ENCODE measurements at regions not wholly inside any gene's neighbourhood (a gene's known extent, or its start where the extent isn't known, plus 50 kb on each side); places are given as distances from the start of the nearest gene placed in this dataset.

DNA sequence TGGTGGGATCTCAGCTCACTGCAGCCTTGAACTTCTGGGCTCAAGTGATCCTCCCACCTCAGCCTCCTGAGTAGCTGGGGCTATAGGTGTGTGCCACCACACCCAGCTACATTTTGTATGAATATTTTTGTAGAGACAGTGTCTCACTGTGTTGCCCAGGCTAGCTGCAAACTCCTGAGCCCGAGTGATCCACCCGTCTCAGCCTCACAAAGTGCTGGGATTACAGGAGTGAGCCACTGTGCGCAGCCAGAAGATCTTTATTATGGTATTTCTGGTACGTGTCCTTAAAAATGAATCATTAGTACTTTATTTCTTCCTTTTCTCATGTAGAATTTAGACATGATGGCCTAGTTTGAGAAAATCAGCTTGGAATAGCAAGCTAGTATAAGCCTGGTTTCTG is 153.3 kb downstream of the BCHE start:
- DNase-seq: no peak
- Histone ChIP-seq H3K27me3 (no peaks in the 10 kb centered on the region), H3K4me1 (no peaks in the 10 kb centered on the region), H3K36me3 (no peaks in the 10 kb centered on the region), H3K27ac (no peak overlapping the region), H3K9me3 (no peaks in the 10 kb centered on the region), H3K4me3 (replicated peaks in 1 of 3) (no peak overlapping the region)
- TF ChIP-seq POLR2A (IDR thresholded peaks at IDR 0.05): no peak
- TF ChIP-seq, protein P1, sequence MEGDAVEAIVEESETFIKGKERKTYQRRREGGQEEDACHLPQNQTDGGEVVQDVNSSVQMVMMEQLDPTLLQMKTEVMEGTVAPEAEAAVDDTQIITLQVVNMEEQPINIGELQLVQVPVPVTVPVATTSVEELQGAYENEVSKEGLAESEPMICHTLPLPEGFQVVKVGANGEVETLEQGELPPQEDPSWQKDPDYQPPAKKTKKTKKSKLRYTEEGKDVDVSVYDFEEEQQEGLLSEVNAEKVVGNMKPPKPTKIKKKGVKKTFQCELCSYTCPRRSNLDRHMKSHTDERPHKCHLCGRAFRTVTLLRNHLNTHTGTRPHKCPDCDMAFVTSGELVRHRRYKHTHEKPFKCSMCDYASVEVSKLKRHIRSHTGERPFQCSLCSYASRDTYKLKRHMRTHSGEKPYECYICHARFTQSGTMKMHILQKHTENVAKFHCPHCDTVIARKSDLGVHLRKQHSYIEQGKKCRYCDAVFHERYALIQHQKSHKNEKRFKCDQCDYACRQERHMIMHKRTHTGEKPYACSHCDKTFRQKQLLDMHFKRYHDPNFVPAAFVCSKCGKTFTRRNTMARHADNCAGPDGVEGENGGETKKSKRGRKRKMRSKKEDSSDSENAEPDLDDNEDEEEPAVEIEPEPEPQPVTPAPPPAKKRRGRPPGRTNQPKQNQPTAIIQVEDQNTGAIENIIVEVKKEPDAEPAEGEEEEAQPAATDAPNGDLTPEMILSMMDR (IDR thresholded peaks at IDR 0.05): no peak
- intact Hi-C loops (cut with DNase I): no loop called here
- 85 to 90% methylated on average over 4 of the region's 4 CpGs for WGBS, 2 donors

DNA sequence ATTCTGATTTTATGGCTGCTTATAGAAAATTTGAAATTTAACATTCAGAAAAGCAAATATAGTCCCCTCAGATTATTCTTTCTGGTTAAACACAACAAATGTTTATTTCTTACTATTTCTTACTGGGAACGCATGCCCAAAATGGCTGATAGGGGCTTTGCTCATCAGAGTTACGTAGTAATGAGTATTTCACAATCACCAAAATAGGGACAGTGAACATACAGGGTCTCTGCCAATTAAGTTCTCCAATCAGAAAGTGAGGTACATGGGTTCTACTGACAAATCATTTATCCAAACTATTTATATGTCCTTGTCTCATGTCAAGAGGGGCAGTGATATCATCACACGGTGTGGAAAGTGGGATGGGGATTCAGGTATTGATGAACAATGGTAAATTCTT is 154.5 kb downstream of the BCHE start:
- no peaks in the 10 kb centered on the region for H3K27me3 ChIP-seq
- no peak for DNase-seq
- intact Hi-C loops (cut with DNase I): no loop called here
- H3K9me3 ChIP-seq: no peaks in the 10 kb centered on the region
- H3K27ac ChIP-seq: no peak overlapping the region
- 85 to 95% methylated on average over 3 of the region's 3 CpGs for WGBS, 2 donors
- TF ChIP-seq, protein P1 (IDR thresholded peaks at IDR 0.05): peak in 1 of 6 experiments; percentile 12
- no peak for TF ChIP-seq POLR2A (IDR thresholded peaks at IDR 0.05)
- H3K36me3 ChIP-seq: no peaks in the 10 kb centered on the region
- no peak overlapping the region for H3K4me3 ChIP-seq (replicated peaks in 1 of 3)
- no peaks in the 10 kb centered on the region for H3K4me1 ChIP-seq

DNA sequence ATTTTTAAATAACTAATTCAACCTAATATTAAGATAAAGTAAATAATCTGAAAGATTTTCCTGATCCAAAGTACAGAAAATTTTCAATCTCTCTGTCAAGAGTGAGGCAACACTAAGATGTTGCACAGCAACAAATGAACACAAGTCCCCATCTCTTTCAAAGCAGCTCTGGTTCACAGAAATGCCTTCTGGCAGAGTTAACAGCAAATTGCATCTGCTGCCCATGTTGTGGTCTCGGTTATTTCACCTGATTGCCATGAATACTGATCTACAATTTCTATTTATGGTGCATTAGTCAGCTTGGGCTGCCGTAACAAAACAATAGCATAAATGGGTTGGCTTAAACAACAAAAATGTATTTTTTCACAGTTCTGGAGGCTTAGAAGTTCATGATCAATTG is 167.3 kb downstream of the BCHE start:
- no peak overlapping the region for H3K27ac ChIP-seq
- no peak for DNase-seq
- no peak for TF ChIP-seq POLR2A (IDR thresholded peaks at IDR 0.05)
- TF ChIP-seq, protein P1 (IDR thresholded peaks at IDR 0.05): no peak
- no peaks in the 10 kb centered on the region for H3K9me3 ChIP-seq
- H3K36me3 ChIP-seq: no peaks in the 10 kb centered on the region
- intact Hi-C loops (cut with DNase I): no loop called here
- H3K27me3 ChIP-seq: no peaks in the 10 kb centered on the region
- no peaks in the 10 kb centered on the region for H3K4me1 ChIP-seq
- WGBS, 2 donors: 82 to 86% methylated on average over 2 of the region's 2 CpGs
- no peak overlapping the region for H3K4me3 ChIP-seq (replicated peaks in 1 of 3)

DNA sequence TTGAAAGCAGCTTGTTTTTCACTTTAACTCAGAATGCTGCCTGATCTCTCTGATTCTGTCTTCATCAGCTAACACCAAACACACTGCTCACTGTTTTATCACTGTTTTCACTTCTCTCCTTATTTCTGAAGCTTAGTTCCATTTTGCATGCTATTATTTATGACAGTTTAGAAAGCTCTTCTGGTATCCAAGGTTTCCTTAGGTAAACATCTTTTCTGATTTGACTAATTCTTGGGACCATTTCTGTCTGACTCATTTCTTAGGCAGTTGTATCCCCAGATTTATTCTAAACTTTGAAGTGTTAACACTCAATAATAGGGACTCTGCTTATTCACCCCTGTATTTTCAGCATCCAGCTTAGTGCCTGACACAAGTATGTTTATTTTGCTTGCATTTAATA is 167.7 kb downstream of the BCHE start:
- intact Hi-C loops (cut with DNase I): no loop called here
- no peaks in the 10 kb centered on the region for H3K9me3 ChIP-seq
- H3K27ac ChIP-seq: no peak overlapping the region
- H3K4me3 ChIP-seq (replicated peaks in 1 of 3): no peak overlapping the region
- H3K36me3 ChIP-seq: no peaks in the 10 kb centered on the region
- DNase-seq: no peak
- no peaks in the 10 kb centered on the region for H3K4me1 ChIP-seq
- TF ChIP-seq, protein P1 (IDR thresholded peaks at IDR 0.05): no peak
- H3K27me3 ChIP-seq: no peaks in the 10 kb centered on the region

DNA sequence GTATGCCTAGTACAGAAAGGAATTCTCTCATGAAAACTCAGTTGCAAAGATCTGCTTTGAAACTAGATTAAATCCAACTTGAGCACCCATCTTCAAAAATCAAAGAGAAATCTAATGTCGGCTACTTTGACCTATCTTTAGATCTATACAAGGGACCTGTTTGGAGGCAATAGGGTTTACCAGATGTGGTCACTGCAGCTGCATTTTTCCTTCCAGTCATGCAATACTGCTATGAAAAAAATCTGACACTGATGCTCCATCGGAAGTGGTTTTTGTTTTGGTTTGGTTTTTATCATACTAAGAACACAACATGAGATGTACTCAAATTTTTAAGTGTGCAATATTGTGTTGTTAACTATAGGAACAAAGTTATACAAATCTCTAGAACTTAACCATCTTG is 169.5 kb downstream of the BCHE start:
- no peaks in the 10 kb centered on the region for H3K9me3 ChIP-seq
- no peaks in the 10 kb centered on the region for H3K36me3 ChIP-seq
- no peak overlapping the region for H3K27ac ChIP-seq
- H3K4me3 ChIP-seq (replicated peaks in 1 of 3): no peak overlapping the region
- H3K27me3 ChIP-seq: no peaks in the 10 kb centered on the region
- intact Hi-C loops (cut with DNase I): no loop called here
- TF ChIP-seq, protein P1 (IDR thresholded peaks at IDR 0.05): no peak
- no peak for TF ChIP-seq POLR2A (IDR thresholded peaks at IDR 0.05)
- 94 to 96% methylated on average over 2 of the region's 2 CpGs for WGBS, 2 donors
- no peaks in the 10 kb centered on the region for H3K4me1 ChIP-seq
- DNase-seq: no peak

Data from thyroid gland (tissue), 4 donors.